Smooth muscle cell (in vitro differentiated cells): ENCODE measurements at regions not wholly inside any gene's neighbourhood (a gene's known extent, or its start where the extent isn't known, plus 50 kb on each side); places are given as distances from the start of the nearest gene placed in this dataset.

Experiments
- DNase-seq: peaks from one replicate; lab custom pipeline; 2025; ENCODE audit not compliant: unreplicated experiment; lab: John Stamatoyannopoulos, UW
- H2AFZ ChIP-seq: fragments of 200-600 bp; sonication (generic); 2 replicates; pipeline ENCODE4 v1.6.0; 2016; ENCODE audit warnings: antibody characterized with exemption, low read depth, mild to moderate bottlenecking
- H3F3A ChIP-seq: fragments of 200-600 bp; sonication (generic); 2 replicates; pipeline ENCODE4 v1.6.0; 2017; ENCODE audit warnings: antibody characterized with exemption, low read depth
- H3K27ac ChIP-seq: fragments of 200-600 bp; sonication (generic); 2 replicates; pipeline ENCODE4 v1.5.1; 2016; ENCODE audit warnings: low read depth, mild to moderate bottlenecking
- H3K27me3 ChIP-seq: fragments of 200-600 bp; sonication (generic); 2 replicates; pipeline ENCODE4 v1.6.1; 2016; ENCODE audit warnings: low read depth, mild to moderate bottlenecking
- H3K36me3 ChIP-seq: fragments of 200-600 bp; sonication (generic); 2 replicates; pipeline ENCODE4 v1.5.1; 2016; ENCODE audit warnings: low read depth
- H3K4me1 ChIP-seq: fragments of 200-600 bp; sonication (generic); 2 replicates; pipeline ENCODE4 v1.5.1; 2016; ENCODE audit warnings: low read depth
- H3K4me2 ChIP-seq: fragments of 200-600 bp; sonication (generic); 2 replicates; pipeline ENCODE4 v1.6.0; 2016; ENCODE audit warnings: mild to moderate bottlenecking
- H3K4me3 ChIP-seq: fragments of 200-600 bp; sonication (generic); 2 replicates; pipeline ENCODE4 v1.5.1; 2016; ENCODE audit warnings: mild to moderate bottlenecking
- H3K79me2 ChIP-seq: fragments of 200-600 bp; sonication (generic); 2 replicates; pipeline ENCODE4 v1.6.0; 2016; ENCODE audit warnings: low read depth, mild to moderate bottlenecking
- H3K9ac ChIP-seq: fragments of 200-600 bp; sonication (generic); 2 replicates; pipeline ENCODE4 v1.6.0; 2016; ENCODE audit warnings: low read depth
- H3K9me3 ChIP-seq: fragments of 200-600 bp; sonication (generic); replicated peaks from 2 replicates; pipeline ENCODE4 v1.5.1; 2016; ENCODE audit warnings: low read depth
- H4K20me1 ChIP-seq: fragments of 200-600 bp; sonication (generic); 2 replicates; pipeline ENCODE4 v1.6.0; 2016; ENCODE audit warnings: low read depth
- WGBS: methylation state at CpG from one replicate; pipeline ENCODE4 v1.1.7; 2016; ENCODE audit warnings: low lambda C conversion rate; 5-methylcytosine and 5-hydroxymethylcytosine counted together
- TF ChIP-seq, protein P1 (sequence below): fragments of 200-600 bp; sonication (generic); IDR thresholded peaks from 2 replicates; pipeline ENCODE4 v1.5.1; 2017; ENCODE audit warnings: borderline replicate concordance, mild to moderate bottlenecking, antibody characterized with exemption; ENCODE audit not compliant: insufficient read depth, poor library complexity, severe bottlenecking

DNA sequence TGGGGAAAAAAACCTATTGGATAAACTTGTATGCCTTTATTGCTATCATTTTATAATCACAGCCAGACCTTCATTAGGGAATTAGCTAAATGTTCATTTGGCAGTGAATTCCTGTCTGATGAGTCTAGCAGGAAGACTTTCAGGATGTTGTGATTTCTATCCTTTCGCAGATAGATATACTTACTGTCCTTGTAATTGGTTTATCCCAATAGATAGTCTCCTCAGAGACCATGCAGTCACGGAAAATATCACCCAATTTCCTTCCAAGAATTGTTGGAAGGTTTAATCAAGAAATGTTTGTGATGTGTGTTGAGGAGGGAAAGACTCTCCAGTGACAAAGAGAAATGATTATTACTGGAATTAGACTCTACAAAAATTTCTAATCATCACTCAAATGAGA, 1937.9 kb upstream of the WWC1 start:
- TF ChIP-seq, protein P1, sequence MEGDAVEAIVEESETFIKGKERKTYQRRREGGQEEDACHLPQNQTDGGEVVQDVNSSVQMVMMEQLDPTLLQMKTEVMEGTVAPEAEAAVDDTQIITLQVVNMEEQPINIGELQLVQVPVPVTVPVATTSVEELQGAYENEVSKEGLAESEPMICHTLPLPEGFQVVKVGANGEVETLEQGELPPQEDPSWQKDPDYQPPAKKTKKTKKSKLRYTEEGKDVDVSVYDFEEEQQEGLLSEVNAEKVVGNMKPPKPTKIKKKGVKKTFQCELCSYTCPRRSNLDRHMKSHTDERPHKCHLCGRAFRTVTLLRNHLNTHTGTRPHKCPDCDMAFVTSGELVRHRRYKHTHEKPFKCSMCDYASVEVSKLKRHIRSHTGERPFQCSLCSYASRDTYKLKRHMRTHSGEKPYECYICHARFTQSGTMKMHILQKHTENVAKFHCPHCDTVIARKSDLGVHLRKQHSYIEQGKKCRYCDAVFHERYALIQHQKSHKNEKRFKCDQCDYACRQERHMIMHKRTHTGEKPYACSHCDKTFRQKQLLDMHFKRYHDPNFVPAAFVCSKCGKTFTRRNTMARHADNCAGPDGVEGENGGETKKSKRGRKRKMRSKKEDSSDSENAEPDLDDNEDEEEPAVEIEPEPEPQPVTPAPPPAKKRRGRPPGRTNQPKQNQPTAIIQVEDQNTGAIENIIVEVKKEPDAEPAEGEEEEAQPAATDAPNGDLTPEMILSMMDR: no peak
- Histone ChIP-seq H3K9me3 (no peaks in the 10 kb centered on the region), H3K27ac (peak overlapping the region; percentile 12), H3K79me2 (no peaks in the 10 kb centered on the region), H3F3A (no peaks in the 10 kb centered on the region), H4K20me1 (no peaks in the 10 kb centered on the region), H3K9ac (no peak overlapping the region), H3K4me1 (peaks cover 7% of the 10 kb centered on the region), H2AFZ (no peak overlapping the region), H3K36me3 (no peaks in the 10 kb centered on the region), H3K4me3 (no peak overlapping the region), H3K4me2 (no peak overlapping the region), H3K27me3 (no peaks in the 10 kb centered on the region)
- WGBS: 38% methylated on average over 2 of the region's 2 CpGs
- DNase-seq: no peak

DNA sequence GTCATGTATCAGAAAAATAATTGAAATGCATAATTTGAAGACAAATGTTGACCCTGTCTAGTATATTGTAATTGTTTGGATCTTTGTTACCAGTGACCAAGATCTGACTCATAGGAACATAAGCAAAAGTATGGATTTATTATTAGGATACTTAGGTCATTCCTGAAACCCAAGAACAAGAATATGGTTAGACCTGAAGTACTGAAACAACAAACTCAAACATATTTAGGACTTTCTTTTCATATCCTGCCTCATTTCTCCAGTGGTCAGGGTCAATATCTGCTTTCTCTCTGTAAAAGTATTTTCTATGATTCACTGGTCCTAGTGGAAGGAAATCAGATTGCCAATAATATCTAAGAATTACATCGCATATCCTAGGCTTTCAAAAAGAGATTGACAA, 1937.1 kb upstream of the WWC1 start:
- H3K9me3 ChIP-seq: no peaks in the 10 kb centered on the region
- H3K4me1 ChIP-seq: peaks cover 7% of the 10 kb centered on the region
- H3F3A ChIP-seq: no peaks in the 10 kb centered on the region
- no peaks in the 10 kb centered on the region for H3K36me3 ChIP-seq
- H3K4me3 ChIP-seq: no peak overlapping the region
- no peak overlapping the region for H3K9ac ChIP-seq
- H4K20me1 ChIP-seq: no peaks in the 10 kb centered on the region
- H3K27ac ChIP-seq: peak overlapping the region; percentile 12
- H2AFZ ChIP-seq: no peak overlapping the region
- no peak for DNase-seq
- H3K4me2 ChIP-seq: no peak overlapping the region
- no peaks in the 10 kb centered on the region for H3K79me2 ChIP-seq
- H3K27me3 ChIP-seq: no peaks in the 10 kb centered on the region
- WGBS: 79% methylated on average over 1 of the region's 1 CpG
- TF ChIP-seq, protein P1: no peak

DNA sequence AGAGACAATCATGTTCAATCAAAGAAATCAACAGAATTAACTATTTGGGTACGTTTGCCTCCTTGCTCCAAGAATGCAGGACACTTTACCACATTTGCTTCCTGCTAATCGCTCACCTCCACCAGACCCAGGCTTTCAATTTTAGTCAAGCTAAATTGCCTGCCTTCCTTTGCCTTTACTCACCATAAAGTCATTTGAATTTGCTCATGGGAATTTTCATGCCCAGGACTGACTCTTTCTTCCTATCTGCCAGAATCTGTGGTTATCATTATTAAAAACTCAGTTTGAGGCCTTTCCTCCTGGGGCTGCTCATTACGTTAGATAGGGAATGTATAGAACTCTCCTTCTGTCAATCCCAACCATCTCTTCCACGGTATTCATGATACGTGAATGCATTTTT, 1935.3 kb upstream of the WWC1 start:
- Histone ChIP-seq H3K27ac (no peak overlapping the region), H3K36me3 (no peaks in the 10 kb centered on the region), H3K27me3 (no peaks in the 10 kb centered on the region), H3K79me2 (no peaks in the 10 kb centered on the region), H3K9ac (no peak overlapping the region), H3K4me1 (peaks cover 7% of the 10 kb centered on the region), H3K4me3 (no peak overlapping the region), H3K9me3 (no peaks in the 10 kb centered on the region), H3K4me2 (no peak overlapping the region), H4K20me1 (no peaks in the 10 kb centered on the region), H2AFZ (no peak overlapping the region), H3F3A (no peaks in the 10 kb centered on the region)
- TF ChIP-seq, protein P1: no peak
- no peak for DNase-seq
- 74% methylated on average over 5 of the region's 5 CpGs for WGBS

DNA sequence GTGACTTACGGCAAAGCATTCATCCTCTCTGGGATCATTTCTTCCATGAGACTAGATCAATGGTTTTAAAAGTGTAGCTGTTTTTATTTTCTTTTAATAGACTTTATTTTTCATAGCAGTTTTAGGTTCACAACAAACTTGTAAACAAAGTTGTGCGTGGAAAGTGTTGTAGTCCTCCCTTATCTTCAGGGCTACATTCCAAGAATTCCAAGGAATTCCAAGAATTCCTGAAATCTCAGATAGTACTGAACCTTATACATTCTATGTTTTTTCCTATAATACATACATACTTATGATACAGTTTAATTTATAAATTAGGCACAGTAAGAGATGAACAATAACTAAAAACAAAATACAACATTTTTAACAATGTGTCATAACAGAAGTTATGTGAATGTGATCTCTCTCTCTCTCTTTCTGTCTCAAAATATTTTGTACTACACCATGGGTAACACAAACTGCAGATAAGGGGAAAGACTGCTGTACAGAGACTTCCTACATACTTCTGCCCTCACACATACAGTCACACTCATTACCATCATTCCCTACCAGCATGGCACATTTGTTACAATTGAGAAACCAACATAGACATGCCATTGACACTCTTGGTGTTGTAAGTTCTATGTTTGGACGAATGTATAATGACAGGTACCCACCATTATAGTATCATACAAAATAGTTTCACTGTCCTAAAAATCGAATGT, 1933.2 kb upstream of the WWC1 start:
- 65% methylated on average over 4 of the region's 4 CpGs for whole genome bisulfite sequencing
- no peaks in the 10 kb centered on the region for H3K27me3 ChIP-seq
- H3K27ac ChIP-seq: peak overlapping the region; percentile 2
- H3K4me2 ChIP-seq: no peak overlapping the region
- H3K36me3 ChIP-seq: no peaks in the 10 kb centered on the region
- TF ChIP-seq, protein P1: no peak
- H3K4me3 ChIP-seq: no peak overlapping the region
- no peak overlapping the region for H3K9ac ChIP-seq
- H3K9me3 ChIP-seq: no peaks in the 10 kb centered on the region
- H3K4me1 ChIP-seq: peaks cover 7% of the 10 kb centered on the region
- H4K20me1 ChIP-seq: no peaks in the 10 kb centered on the region
- DNase-seq: no peak
- no peaks in the 10 kb centered on the region for H3K79me2 ChIP-seq
- no peaks in the 10 kb centered on the region for H3F3A ChIP-seq
- peak overlapping the region; percentile 1 for H2AFZ ChIP-seq
